GM12865 (cell line): ENCODE measurements at regions not wholly inside any gene's neighbourhood (a gene's known extent, or its start where the extent isn't known, plus 50 kb on each side); places are given as distances from the start of the nearest gene placed in this dataset.

Experiments
- DNase-seq: peaks from one replicate; pipeline ENCODE4 v3.0.0; 2010; ENCODE audit warnings: low read depth
- H3K4me3 ChIP-seq: 2 replicates; pipeline ENCODE4 v1.5.1; 2011; ENCODE audit warnings: mild to moderate bottlenecking, low read depth, low read length, control low read depth
- CTCF ChIP-seq: IDR thresholded peaks from 2 replicates; pipeline ENCODE4 v1.5.1; 2011; ENCODE audit warnings: low read length, control low read depth, low read depth, inconsistent platforms; ENCODE audit not compliant: insufficient read depth; ENCODE audit errors: missing control alignments

GRCh38 chr5:124262470-124262869 is 484.0 kb downstream of the ZNF608 start:
- TF ChIP-seq CTCF = no peak
- no peak overlapping the region for H3K4me3 ChIP-seq
- DNase-seq = no peak

- no peak overlapping the region for H3K4me3 ChIP-seq
- TF ChIP-seq CTCF = no peak
Observed at GRCh38 chr5:124261848-124262247, 484.6 kb downstream of the ZNF608 start.

GRCh38 chr5:124260921-124261515 is 485.4 kb downstream of the ZNF608 start:
- no peak for TF ChIP-seq CTCF
- DNase-seq = no peak
- no peak overlapping the region for H3K4me3 ChIP-seq

More at GRCh38 chr5:124261848-124262247, 484.6 kb downstream of the ZNF608 start:
- DNase-seq = no peak

GRCh38 chr5:124259017-124259416 is 487.4 kb downstream of the ZNF608 start:
- H3K4me3 ChIP-seq = no peak overlapping the region
- DNase-seq = no peak
- no peak for TF ChIP-seq CTCF

GRCh38 chr5:124257048-124257447 is 489.4 kb downstream of the ZNF608 start:
- no peak for TF ChIP-seq CTCF
- H3K4me3 ChIP-seq = no peak overlapping the region
- no peak for DNase-seq

- DNase-seq = no peak
- no peak for TF ChIP-seq CTCF
- H3K4me3 ChIP-seq = no peak overlapping the region
Observed at GRCh38 chr5:124253203-124253810, 493.1 kb downstream of the ZNF608 start.

- no peak overlapping the region for H3K4me3 ChIP-seq
- DNase-seq = no peak
- no peak for TF ChIP-seq CTCF
Observed at GRCh38 chr5:124252747-124253146, 493.7 kb downstream of the ZNF608 start.
